Panc1 (cell line): ENCODE measurements at regions not wholly inside any gene's neighbourhood (a gene's known extent, or its start where the extent isn't known, plus 50 kb on each side); places are given as distances from the start of the nearest gene placed in this dataset.

Experiments used
- ATAC-seq: fragments of 200-7000 bp; cut with Tn5 transposase; 2 replicates; pipeline ENCODE4 v1.9.1; 2020; ENCODE audit warnings: mild to moderate bottlenecking, moderate library complexity
- BruUV-seq: library from RNA; stranded (reverse); fragments of 400-500 nt; replicated peaks from 2 replicates; lab custom pipeline; 2021; lab: Mats Ljungman, UMichigan
- CTCF ChIA-PET: fragments of 300-600 bp; sonication (Branson Sonifier 250); formaldehyde crosslinking; loops from one replicate; lab custom pipeline; 2022; ENCODE audit warnings: antibody characterized with exemption; lab: Charles Lee
- POLR2A ChIA-PET: fragments of 300-600 bp; sonication (Branson Sonifier 250); formaldehyde crosslinking; loops from one replicate; lab custom pipeline; 2022; ENCODE audit warnings: antibody characterized with exemption; lab: Charles Lee
- DNase-seq: peaks from one replicate; pipeline ENCODE4 v3.0.0-alpha.2; 2010; ENCODE audit warnings: low read depth, low spot score
- H3K27ac ChIP-seq: 2 replicates; pipeline ENCODE4 v1.5.1; 2011; ENCODE audit warnings: mild to moderate bottlenecking, low read length, inconsistent platforms
- H3K27me3 ChIP-seq: fragments of 200-500 bp; sonication (Bioruptor generic); 2 replicates; pipeline ENCODE4 v1.6.0; 2014; ENCODE audit warnings: low read length, inconsistent platforms; ENCODE audit not compliant: control insufficient read depth, insufficient read depth
- H3K36me3 ChIP-seq: fragments of 200-500 bp; sonication (Bioruptor generic); 2 replicates; pipeline ENCODE4 v1.5.1; 2014; ENCODE audit warnings: inconsistent platforms, mild to moderate bottlenecking, low read length, moderate library complexity; ENCODE audit not compliant: control insufficient read depth, insufficient read depth
- H3K4me1 ChIP-seq: 2 replicates; pipeline ENCODE4 v1.5.1; 2011; ENCODE audit warnings: inconsistent platforms, mild to moderate bottlenecking, low read length, moderate library complexity; ENCODE audit not compliant: control insufficient read depth, insufficient read depth
- H3K4me3 ChIP-seq, 2 experiments: 2 replicates each; pipeline ENCODE4 v1.5.1; 2011 to 2012; ENCODE audit warnings: low read depth in 2 of 2, low read length in 2 of 2, mild to moderate bottlenecking in 2 of 2, inconsistent platforms in 1 of 2, moderate library complexity in 1 of 2
- H3K9me3 ChIP-seq: fragments of 200-500 bp; sonication (Bioruptor generic); 2 replicates; pipeline ENCODE4 v1.5.1; 2014; ENCODE audit warnings: low read depth, mild to moderate bottlenecking, inconsistent platforms, low read length, moderate library complexity; ENCODE audit not compliant: control insufficient read depth, insufficient read depth
- CTCF ChIP-seq: fragments of 450-650 bp; IDR thresholded peaks from 2 replicates; pipeline ENCODE4 v1.5.1; 2017; ENCODE audit warnings: mild to moderate bottlenecking
- POLR2AphosphoS5 ChIP-seq: IDR thresholded peaks from 2 replicates; pipeline ENCODE4 v1.6.1; 2012; ENCODE audit warnings: mild to moderate bottlenecking, low read depth, low read length, moderate library complexity
- SIN3A ChIP-seq: IDR thresholded peaks from 2 replicates; pipeline ENCODE4 v1.6.1; 2012; ENCODE audit warnings: low read depth, mild to moderate bottlenecking, low read length, moderate library complexity, borderline replicate concordance; ENCODE audit not compliant: insufficient read depth
- TCF7L2 ChIP-seq: IDR thresholded peaks from 2 replicates; pipeline ENCODE4 v1.6.1; 2011; ENCODE audit warnings: mild to moderate bottlenecking, low read depth, low read length, inconsistent platforms
- in situ Hi-C: cut with HindIII; loops from 2 replicates; pipeline ENCODE4 v1.10.0; 2016; ENCODE audit warnings: low sequenced_read_pairs, low pct_unique_long_range_greater_than_20kb
- intact Hi-C: fragments of 100-400 bp; cut with micrococcal nuclease; formaldehyde crosslinking; loops from one replicate; pipeline ENCODE4 v1.10.0; 2022; ENCODE audit not compliant: unreplicated experiment
- TF ChIP-seq, protein P1 (sequence below), 2 experiments: IDR thresholded peaks; 2 replicates each; pipeline ENCODE4 v1.6.1; 2011 to 2012; ENCODE audit warnings: low read depth in 2 of 2, control low read depth in 1 of 2, low read length in 1 of 2, mild to moderate bottlenecking in 1 of 2, moderate library complexity in 1 of 2; ENCODE audit not compliant: insufficient read depth in 1 of 2

DNA sequence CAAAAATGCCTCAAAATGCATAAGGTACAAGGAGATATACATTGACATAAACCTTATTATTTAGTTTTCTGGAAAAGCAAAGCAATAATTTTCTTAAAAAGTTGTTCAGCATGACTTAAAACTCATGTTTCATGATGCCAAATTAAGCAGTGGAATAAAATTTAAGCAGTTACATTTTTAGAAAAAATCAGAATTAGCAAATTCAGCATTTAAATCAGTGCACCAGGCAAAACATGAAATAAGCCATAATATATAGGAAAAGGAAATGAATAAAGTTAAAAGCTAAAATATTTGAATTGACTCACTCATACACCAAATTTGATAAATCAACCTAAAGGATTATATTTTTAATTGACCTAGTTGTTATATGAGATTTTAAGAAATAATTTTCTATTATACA is 795.1 kb upstream of the CDH6 start:
- no peak overlapping the region for H3K4me3 ChIP-seq
- H3K9me3 ChIP-seq = no peaks in the 10 kb centered on the region
- no peak for TF ChIP-seq POLR2AphosphoS5
- no peak for TF ChIP-seq TCF7L2
- TF ChIP-seq, protein P1, sequence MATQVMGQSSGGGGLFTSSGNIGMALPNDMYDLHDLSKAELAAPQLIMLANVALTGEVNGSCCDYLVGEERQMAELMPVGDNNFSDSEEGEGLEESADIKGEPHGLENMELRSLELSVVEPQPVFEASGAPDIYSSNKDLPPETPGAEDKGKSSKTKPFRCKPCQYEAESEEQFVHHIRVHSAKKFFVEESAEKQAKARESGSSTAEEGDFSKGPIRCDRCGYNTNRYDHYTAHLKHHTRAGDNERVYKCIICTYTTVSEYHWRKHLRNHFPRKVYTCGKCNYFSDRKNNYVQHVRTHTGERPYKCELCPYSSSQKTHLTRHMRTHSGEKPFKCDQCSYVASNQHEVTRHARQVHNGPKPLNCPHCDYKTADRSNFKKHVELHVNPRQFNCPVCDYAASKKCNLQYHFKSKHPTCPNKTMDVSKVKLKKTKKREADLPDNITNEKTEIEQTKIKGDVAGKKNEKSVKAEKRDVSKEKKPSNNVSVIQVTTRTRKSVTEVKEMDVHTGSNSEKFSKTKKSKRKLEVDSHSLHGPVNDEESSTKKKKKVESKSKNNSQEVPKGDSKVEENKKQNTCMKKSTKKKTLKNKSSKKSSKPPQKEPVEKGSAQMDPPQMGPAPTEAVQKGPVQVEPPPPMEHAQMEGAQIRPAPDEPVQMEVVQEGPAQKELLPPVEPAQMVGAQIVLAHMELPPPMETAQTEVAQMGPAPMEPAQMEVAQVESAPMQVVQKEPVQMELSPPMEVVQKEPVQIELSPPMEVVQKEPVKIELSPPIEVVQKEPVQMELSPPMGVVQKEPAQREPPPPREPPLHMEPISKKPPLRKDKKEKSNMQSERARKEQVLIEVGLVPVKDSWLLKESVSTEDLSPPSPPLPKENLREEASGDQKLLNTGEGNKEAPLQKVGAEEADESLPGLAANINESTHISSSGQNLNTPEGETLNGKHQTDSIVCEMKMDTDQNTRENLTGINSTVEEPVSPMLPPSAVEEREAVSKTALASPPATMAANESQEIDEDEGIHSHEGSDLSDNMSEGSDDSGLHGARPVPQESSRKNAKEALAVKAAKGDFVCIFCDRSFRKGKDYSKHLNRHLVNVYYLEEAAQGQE (IDR thresholded peaks at IDR 0.05; ENCODE audit: insufficient read depth in 1 of 2, low read depth in 2 of 2, low read length in 1 of 2) = no peak
- H3K27ac ChIP-seq = no peak overlapping the region
- CTCF ChIA-PET = no interaction called here
- no peak for DNase-seq
- no peak for ATAC-seq
- POLR2A ChIA-PET = no interaction called here
- H3K4me1 ChIP-seq = no peaks in the 10 kb centered on the region
- intact Hi-C loops (no loop called here), in situ Hi-C loops (no loop called here)
- no TSS peak for BruUV-seq
- no peaks in the 10 kb centered on the region for H3K27me3 ChIP-seq
- no peaks in the 10 kb centered on the region for H3K36me3 ChIP-seq

DNA sequence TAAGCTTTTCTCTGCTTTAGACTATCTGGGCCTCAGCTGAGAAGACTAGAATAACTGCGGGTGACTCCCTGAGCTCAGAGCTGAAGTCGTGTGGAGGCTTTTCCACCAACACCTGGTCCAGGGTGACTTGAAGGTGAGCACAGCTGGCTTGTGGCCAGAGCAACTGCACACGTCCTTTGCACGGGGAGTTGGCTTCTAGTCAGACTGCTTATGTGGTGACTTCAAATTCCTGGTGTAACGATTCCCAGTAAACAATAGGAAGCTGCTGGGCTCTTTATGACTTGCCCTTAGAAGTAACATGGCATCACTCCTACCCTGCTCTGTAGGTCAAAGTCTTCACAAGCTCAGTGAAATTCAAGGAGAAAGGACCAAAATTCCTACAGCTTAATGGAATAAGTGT is 800.6 kb upstream of the CDH6 start:
- H3K27me3 ChIP-seq = no peaks in the 10 kb centered on the region
- no peaks in the 10 kb centered on the region for H3K9me3 ChIP-seq
- intact Hi-C loops = no loop called here
- in situ Hi-C loops = no loop called here
- H3K4me1 ChIP-seq = no peaks in the 10 kb centered on the region
- no peak overlapping the region for H3K4me3 ChIP-seq
- TF ChIP-seq SIN3A (no peak), POLR2AphosphoS5 (no peak), CTCF (no peak), TCF7L2 (no peak)
- TF ChIP-seq, protein P1 (IDR thresholded peaks at IDR 0.05; ENCODE audit: insufficient read depth in 1 of 2, low read depth in 2 of 2, low read length in 1 of 2) = no peak
- ChIA-PET POLR2A (no interaction called here), CTCF (no interaction called here)
- H3K36me3 ChIP-seq = no peaks in the 10 kb centered on the region
- ATAC-seq = no peak
- no peak for DNase-seq
- H3K27ac ChIP-seq = no peak overlapping the region
- no TSS peak for BruUV-seq
